H1 (cell line): ENCODE measurements at regions not wholly inside any gene's neighbourhood (a gene's known extent, or its start where the extent isn't known, plus 50 kb on each side); places are given as distances from the start of the nearest gene placed in this dataset.

Experiments used
- ATF3 ChIP-seq: IDR thresholded peaks from 2 replicates; pipeline ENCODE4 v1.6.1; 2011; ENCODE audit warnings: low read depth, mild to moderate bottlenecking, low read length; ENCODE audit not compliant: insufficient read depth

DNA sequence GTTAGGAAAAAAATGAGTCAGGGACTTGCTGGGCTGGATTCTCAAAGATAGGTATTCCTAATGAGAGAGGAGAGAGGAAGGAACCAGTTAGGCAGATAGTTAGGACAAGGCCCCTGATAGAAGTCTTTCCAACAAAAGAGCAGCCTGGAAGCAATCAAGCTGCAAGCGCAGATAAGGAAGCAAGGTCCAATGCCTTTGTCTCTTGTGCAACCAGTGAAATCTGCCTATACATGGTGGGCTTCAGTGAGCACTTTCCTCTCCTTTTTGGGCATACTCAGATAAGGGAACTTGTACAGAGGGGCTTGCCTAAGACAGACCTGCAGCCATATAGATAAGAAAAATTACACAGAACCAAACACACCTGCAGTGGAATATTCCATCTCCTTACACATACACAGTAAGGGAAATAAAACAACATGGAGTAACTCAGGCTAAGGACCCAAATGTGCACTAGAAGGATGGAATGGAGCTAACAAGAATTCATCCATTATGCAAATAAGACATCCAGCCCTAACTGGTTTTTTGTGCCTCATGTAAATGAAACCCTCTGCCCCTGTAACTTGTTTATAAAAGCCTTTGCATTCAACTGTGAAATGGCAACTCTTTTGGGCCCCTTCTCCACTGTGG is 68.8 kb downstream of the PCDH18 start (continued):
- no peak for TF ChIP-seq ATF3
- TF ChIP-seq, all 59 proteins: peak for 0
